ENCODE measurements at regions not wholly inside any gene's neighbourhood (a gene's known extent, or its start where the extent isn't known, plus 50 kb on each side); places are given as distances from the start of the nearest gene placed in this dataset.

- TF ChIP-seq, protein P1, sequence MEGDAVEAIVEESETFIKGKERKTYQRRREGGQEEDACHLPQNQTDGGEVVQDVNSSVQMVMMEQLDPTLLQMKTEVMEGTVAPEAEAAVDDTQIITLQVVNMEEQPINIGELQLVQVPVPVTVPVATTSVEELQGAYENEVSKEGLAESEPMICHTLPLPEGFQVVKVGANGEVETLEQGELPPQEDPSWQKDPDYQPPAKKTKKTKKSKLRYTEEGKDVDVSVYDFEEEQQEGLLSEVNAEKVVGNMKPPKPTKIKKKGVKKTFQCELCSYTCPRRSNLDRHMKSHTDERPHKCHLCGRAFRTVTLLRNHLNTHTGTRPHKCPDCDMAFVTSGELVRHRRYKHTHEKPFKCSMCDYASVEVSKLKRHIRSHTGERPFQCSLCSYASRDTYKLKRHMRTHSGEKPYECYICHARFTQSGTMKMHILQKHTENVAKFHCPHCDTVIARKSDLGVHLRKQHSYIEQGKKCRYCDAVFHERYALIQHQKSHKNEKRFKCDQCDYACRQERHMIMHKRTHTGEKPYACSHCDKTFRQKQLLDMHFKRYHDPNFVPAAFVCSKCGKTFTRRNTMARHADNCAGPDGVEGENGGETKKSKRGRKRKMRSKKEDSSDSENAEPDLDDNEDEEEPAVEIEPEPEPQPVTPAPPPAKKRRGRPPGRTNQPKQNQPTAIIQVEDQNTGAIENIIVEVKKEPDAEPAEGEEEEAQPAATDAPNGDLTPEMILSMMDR (IDR thresholded peaks at IDR 0.05) = no peak
- no peak for TF ChIP-seq POLR2A (IDR thresholded peaks at IDR 0.05)
- no peak for DNase-seq (ENCODE audit: low spot score in 2 of 2)
- intact Hi-C loops (cut with DNase I; ENCODE audit: low total_unique reads) = no loop called here
- H3K4me3 ChIP-seq (ENCODE audit: low read depth, poor library complexity, severe bottlenecking) = no peak overlapping the region
- 95 to 96% methylated on average over 3 of the region's 3 CpGs for WGBS, 2 donors
Measured at GRCh38 chr11:24293964-24294363, 202.9 kb upstream of the LUZP2 start.

- no peak for DNase-seq (ENCODE audit: low spot score in 2 of 2)
- WGBS, 2 donors = 52 to 58% methylated on average over 2 of the region's 2 CpGs
- H3K4me3 ChIP-seq (ENCODE audit: low read depth, poor library complexity, severe bottlenecking) = no peak overlapping the region
- intact Hi-C loops (cut with DNase I; ENCODE audit: low total_unique reads) = no loop called here
- no peak for TF ChIP-seq POLR2A (IDR thresholded peaks at IDR 0.05)
- TF ChIP-seq, protein P1 (IDR thresholded peaks at IDR 0.05) = no peak
Measured at GRCh38 chr11:24295360-24295759, 201.5 kb upstream of the LUZP2 start.

DNA sequence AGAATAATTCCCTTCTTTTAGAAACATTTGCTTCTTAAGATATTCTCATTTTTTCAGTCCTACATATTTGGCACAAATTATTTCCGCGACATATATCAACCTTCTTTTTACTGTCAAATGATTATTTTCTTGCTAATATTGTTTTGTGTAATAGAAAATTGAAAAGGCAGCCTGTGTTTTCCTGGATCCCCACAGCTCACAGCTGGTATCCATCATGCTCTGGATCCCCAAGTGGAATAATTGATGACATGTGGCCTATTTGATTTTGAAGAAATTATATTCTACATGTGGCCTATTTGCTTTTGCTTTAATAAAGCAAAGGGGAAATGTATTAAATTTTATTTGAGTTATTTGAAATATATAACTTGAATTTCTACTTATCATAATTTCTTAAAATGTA lies 199.4 kb upstream of the LUZP2 start:
- DNase-seq (ENCODE audit: low spot score in 2 of 2) = no peak
- WGBS, 2 donors = 68 to 76% methylated on average over 2 of the region's 2 CpGs
- intact Hi-C loops (cut with DNase I; ENCODE audit: low total_unique reads) = no loop called here
- TF ChIP-seq, protein P1 (IDR thresholded peaks at IDR 0.05) = no peak
- no peak for TF ChIP-seq POLR2A (IDR thresholded peaks at IDR 0.05)
- H3K4me3 ChIP-seq (ENCODE audit: low read depth, poor library complexity, severe bottlenecking) = no peak overlapping the region

GRCh38 chr11:24298146-24298545 lies 198.7 kb upstream of the LUZP2 start:
- H3K4me3 ChIP-seq (ENCODE audit: low read depth, poor library complexity, severe bottlenecking) = no peak overlapping the region
- WGBS, 2 donors = 67 to 69% methylated on average over 2 of the region's 2 CpGs
- intact Hi-C loops (cut with DNase I; ENCODE audit: low total_unique reads) = no loop called here
- no peak for DNase-seq (ENCODE audit: low spot score in 2 of 2)
- no peak for TF ChIP-seq POLR2A (IDR thresholded peaks at IDR 0.05)
- TF ChIP-seq, protein P1 (IDR thresholded peaks at IDR 0.05) = no peak

GRCh38 chr11:24311974-24312373 lies 184.9 kb upstream of the LUZP2 start:
- DNase-seq (ENCODE audit: low spot score in 2 of 2) = no peak
- WGBS, 2 donors = 81 to 86% methylated on average over 2 of the region's 2 CpGs
- no peak overlapping the region for H3K4me3 ChIP-seq (ENCODE audit: low read depth, poor library complexity, severe bottlenecking)
- no peak for TF ChIP-seq POLR2A (IDR thresholded peaks at IDR 0.05)
- intact Hi-C loops (cut with DNase I; ENCODE audit: low total_unique reads) = no loop called here

GRCh38 chr11:24312464-24313238 lies 184.2 kb upstream of the LUZP2 start:
- TF ChIP-seq POLR2A (IDR thresholded peaks at IDR 0.05) = no peak
- 80 to 85% methylated on average over 2 of the region's 2 CpGs for WGBS, 2 donors
- intact Hi-C loops (cut with DNase I; ENCODE audit: low total_unique reads) = no loop called here
- no peak overlapping the region for H3K4me3 ChIP-seq (ENCODE audit: low read depth, poor library complexity, severe bottlenecking)
- DNase-seq (ENCODE audit: low spot score in 2 of 2) = no peak

DNA sequence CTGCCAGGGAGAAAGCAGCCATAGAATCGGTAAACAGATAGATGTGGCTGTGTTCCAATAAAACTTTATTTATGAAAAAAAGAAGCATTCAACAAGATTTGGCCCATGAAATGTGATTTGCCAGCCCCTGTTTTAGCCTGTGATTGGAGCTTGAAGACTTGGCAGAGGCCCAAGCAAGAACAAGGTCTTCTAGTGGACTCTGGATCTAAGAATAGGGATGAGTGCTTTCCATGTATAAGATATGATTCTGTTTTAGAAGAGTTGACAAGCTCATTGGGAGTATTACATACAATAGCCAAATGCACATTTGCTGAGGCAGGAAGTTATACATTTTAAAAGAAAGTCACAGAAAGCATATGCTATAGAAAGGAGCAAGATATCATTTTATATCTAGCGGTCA lies 175.6 kb upstream of the LUZP2 start:
- WGBS, 2 donors = 96 to 99% methylated on average over 2 of the region's 2 CpGs
- no peak overlapping the region for H3K4me3 ChIP-seq (ENCODE audit: low read depth, poor library complexity, severe bottlenecking)
- intact Hi-C loops (cut with DNase I; ENCODE audit: low total_unique reads) = no loop called here
- DNase-seq (ENCODE audit: low spot score in 2 of 2) = no peak
- TF ChIP-seq, protein P1 (IDR thresholded peaks at IDR 0.05) = no peak
- TF ChIP-seq POLR2A (IDR thresholded peaks at IDR 0.05) = no peak
